Smooth muscle cell (in vitro differentiated cells): ENCODE measurements at regions not wholly inside any gene's neighbourhood (a gene's known extent, or its start where the extent isn't known, plus 50 kb on each side); places are given as distances from the start of the nearest gene placed in this dataset.

Experiments
- DNase-seq: peaks from one replicate; lab custom pipeline; 2025; ENCODE audit not compliant: unreplicated experiment; lab: John Stamatoyannopoulos, UW
- H2AFZ ChIP-seq: fragments of 200-600 bp; sonication (generic); 2 replicates; pipeline ENCODE4 v1.6.0; 2016; ENCODE audit warnings: antibody characterized with exemption, low read depth, mild to moderate bottlenecking
- H3F3A ChIP-seq: fragments of 200-600 bp; sonication (generic); 2 replicates; pipeline ENCODE4 v1.6.0; 2017; ENCODE audit warnings: antibody characterized with exemption, low read depth
- H3K27ac ChIP-seq: fragments of 200-600 bp; sonication (generic); 2 replicates; pipeline ENCODE4 v1.5.1; 2016; ENCODE audit warnings: low read depth, mild to moderate bottlenecking
- H3K27me3 ChIP-seq: fragments of 200-600 bp; sonication (generic); 2 replicates; pipeline ENCODE4 v1.6.1; 2016; ENCODE audit warnings: low read depth, mild to moderate bottlenecking
- H3K36me3 ChIP-seq: fragments of 200-600 bp; sonication (generic); 2 replicates; pipeline ENCODE4 v1.5.1; 2016; ENCODE audit warnings: low read depth
- H3K4me1 ChIP-seq: fragments of 200-600 bp; sonication (generic); 2 replicates; pipeline ENCODE4 v1.5.1; 2016; ENCODE audit warnings: low read depth
- H3K4me2 ChIP-seq: fragments of 200-600 bp; sonication (generic); 2 replicates; pipeline ENCODE4 v1.6.0; 2016; ENCODE audit warnings: mild to moderate bottlenecking
- H3K4me3 ChIP-seq: fragments of 200-600 bp; sonication (generic); 2 replicates; pipeline ENCODE4 v1.5.1; 2016; ENCODE audit warnings: mild to moderate bottlenecking
- H3K79me2 ChIP-seq: fragments of 200-600 bp; sonication (generic); 2 replicates; pipeline ENCODE4 v1.6.0; 2016; ENCODE audit warnings: low read depth, mild to moderate bottlenecking
- H3K9ac ChIP-seq: fragments of 200-600 bp; sonication (generic); 2 replicates; pipeline ENCODE4 v1.6.0; 2016; ENCODE audit warnings: low read depth
- H3K9me3 ChIP-seq: fragments of 200-600 bp; sonication (generic); replicated peaks from 2 replicates; pipeline ENCODE4 v1.5.1; 2016; ENCODE audit warnings: low read depth
- H4K20me1 ChIP-seq: fragments of 200-600 bp; sonication (generic); 2 replicates; pipeline ENCODE4 v1.6.0; 2016; ENCODE audit warnings: low read depth
- WGBS: methylation state at CpG from one replicate; pipeline ENCODE4 v1.1.7; 2016; ENCODE audit warnings: low lambda C conversion rate; 5-methylcytosine and 5-hydroxymethylcytosine counted together
- TF ChIP-seq, protein P1 (sequence below): fragments of 200-600 bp; sonication (generic); IDR thresholded peaks from 2 replicates; pipeline ENCODE4 v1.5.1; 2017; ENCODE audit warnings: borderline replicate concordance, mild to moderate bottlenecking, antibody characterized with exemption; ENCODE audit not compliant: insufficient read depth, poor library complexity, severe bottlenecking

DNA sequence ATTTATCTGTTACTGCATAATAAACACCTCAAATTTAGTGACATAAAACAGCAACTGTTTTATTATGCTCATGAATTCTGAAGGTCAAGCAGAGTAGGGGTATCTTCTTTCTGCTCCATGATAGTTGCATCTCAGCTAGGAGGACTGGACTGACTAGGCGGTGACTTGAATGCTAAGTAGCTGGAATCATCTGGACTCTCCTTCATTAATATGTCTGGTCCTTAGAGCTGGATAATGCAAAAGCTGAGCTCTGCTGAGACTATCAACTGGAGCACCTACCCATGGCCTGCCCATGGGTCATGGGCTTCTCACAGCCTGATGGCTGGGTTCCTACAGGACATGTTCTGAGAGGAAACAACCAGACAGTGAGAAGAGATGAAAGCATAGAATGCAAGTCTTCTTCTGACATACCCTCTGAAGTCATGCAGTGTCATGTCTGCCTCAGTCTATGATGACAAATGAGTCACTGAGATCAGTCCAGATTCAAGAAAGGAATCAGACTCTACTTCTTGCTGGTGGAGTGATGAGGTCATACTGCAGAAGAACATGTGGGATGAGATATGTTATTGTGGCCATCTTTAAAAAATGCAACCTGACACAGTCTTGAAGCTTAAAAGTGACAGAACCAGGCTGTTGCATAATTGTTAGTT, 174.2 kb upstream of the OSR1 start:
- H3F3A ChIP-seq, result no peaks in the 10 kb centered on the region
- no peak overlapping the region for H3K27ac ChIP-seq
- no peaks in the 10 kb centered on the region for H3K4me1 ChIP-seq
- no peaks in the 10 kb centered on the region for H3K79me2 ChIP-seq
- H3K4me3 ChIP-seq, result no peak overlapping the region
- WGBS, result 88% methylated on average over 1 of the region's 1 CpG
- no peak overlapping the region for H3K4me2 ChIP-seq
- no peak overlapping the region for H2AFZ ChIP-seq
- peaks cover 16% of the 10 kb centered on the region for H3K27me3 ChIP-seq
- H3K9ac ChIP-seq, result no peak overlapping the region
- DNase-seq, result no peak
- H3K9me3 ChIP-seq, result no peaks in the 10 kb centered on the region
- TF ChIP-seq, protein P1, sequence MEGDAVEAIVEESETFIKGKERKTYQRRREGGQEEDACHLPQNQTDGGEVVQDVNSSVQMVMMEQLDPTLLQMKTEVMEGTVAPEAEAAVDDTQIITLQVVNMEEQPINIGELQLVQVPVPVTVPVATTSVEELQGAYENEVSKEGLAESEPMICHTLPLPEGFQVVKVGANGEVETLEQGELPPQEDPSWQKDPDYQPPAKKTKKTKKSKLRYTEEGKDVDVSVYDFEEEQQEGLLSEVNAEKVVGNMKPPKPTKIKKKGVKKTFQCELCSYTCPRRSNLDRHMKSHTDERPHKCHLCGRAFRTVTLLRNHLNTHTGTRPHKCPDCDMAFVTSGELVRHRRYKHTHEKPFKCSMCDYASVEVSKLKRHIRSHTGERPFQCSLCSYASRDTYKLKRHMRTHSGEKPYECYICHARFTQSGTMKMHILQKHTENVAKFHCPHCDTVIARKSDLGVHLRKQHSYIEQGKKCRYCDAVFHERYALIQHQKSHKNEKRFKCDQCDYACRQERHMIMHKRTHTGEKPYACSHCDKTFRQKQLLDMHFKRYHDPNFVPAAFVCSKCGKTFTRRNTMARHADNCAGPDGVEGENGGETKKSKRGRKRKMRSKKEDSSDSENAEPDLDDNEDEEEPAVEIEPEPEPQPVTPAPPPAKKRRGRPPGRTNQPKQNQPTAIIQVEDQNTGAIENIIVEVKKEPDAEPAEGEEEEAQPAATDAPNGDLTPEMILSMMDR, result no peak
- no peaks in the 10 kb centered on the region for H4K20me1 ChIP-seq
- no peaks in the 10 kb centered on the region for H3K36me3 ChIP-seq

DNA sequence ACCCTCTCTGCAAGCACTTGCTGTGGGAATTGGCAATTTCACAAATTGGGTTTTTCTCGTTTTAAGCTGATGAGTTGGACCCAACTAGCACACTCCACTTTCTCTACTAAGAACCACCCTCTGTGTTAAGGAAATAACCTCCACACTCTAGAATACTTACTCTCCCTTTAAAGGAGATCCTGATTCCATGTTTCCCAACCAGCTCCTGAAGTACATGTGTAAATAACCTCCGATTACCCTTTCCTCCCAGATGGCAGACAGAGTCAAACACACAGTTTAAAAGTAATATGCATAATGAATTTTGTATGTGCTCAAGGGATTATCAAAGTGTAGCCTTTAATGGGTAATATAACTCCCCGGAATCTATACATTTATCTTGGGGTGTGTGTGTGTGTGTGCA, 171.3 kb upstream of the OSR1 start:
- H3K27me3 ChIP-seq, result peaks cover 16% of the 10 kb centered on the region
- no peak overlapping the region for H3K4me3 ChIP-seq
- H3K4me1 ChIP-seq, result no peaks in the 10 kb centered on the region
- WGBS, result 77% methylated on average over 3 of the region's 3 CpGs
- no peaks in the 10 kb centered on the region for H3K79me2 ChIP-seq
- H4K20me1 ChIP-seq, result no peaks in the 10 kb centered on the region
- no peak for DNase-seq
- no peak overlapping the region for H2AFZ ChIP-seq
- no peaks in the 10 kb centered on the region for H3F3A ChIP-seq
- no peak overlapping the region for H3K27ac ChIP-seq
- no peaks in the 10 kb centered on the region for H3K36me3 ChIP-seq
- H3K9ac ChIP-seq, result no peak overlapping the region
- TF ChIP-seq, protein P1, result no peak
- no peaks in the 10 kb centered on the region for H3K9me3 ChIP-seq
- no peak overlapping the region for H3K4me2 ChIP-seq

DNA sequence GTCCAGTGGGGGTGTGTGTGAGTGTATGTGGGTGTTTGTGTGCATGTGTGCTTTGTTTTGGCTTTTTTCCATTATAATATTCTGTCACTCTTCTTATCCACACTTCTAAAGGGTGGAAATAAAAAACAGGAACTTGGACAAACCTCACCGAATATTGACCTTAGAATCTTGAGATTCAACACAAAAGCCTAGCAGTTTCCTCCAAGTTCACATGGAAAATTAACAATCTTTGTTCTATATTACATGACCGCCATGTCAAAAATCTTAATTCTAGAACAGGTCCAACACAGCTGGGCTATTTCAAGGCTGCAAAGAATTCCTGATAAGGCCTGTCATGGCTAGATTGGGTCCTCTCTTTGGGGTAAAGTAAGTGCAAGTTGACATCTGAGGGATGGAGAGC, 169.3 kb upstream of the OSR1 start:
- no peak overlapping the region for H3K27ac ChIP-seq
- WGBS, result 90% methylated on average over 2 of the region's 2 CpGs
- H3K27me3 ChIP-seq, result peaks cover 32% of the 10 kb centered on the region
- H3F3A ChIP-seq, result no peaks in the 10 kb centered on the region
- TF ChIP-seq, protein P1, result no peak
- no peak overlapping the region for H3K4me3 ChIP-seq
- no peak overlapping the region for H2AFZ ChIP-seq
- H3K36me3 ChIP-seq, result no peaks in the 10 kb centered on the region
- H3K9me3 ChIP-seq, result no peaks in the 10 kb centered on the region
- no peak for DNase-seq
- no peaks in the 10 kb centered on the region for H3K4me1 ChIP-seq
- H3K79me2 ChIP-seq, result no peaks in the 10 kb centered on the region
- H3K4me2 ChIP-seq, result no peak overlapping the region
- H4K20me1 ChIP-seq, result no peaks in the 10 kb centered on the region
- no peak overlapping the region for H3K9ac ChIP-seq

DNA sequence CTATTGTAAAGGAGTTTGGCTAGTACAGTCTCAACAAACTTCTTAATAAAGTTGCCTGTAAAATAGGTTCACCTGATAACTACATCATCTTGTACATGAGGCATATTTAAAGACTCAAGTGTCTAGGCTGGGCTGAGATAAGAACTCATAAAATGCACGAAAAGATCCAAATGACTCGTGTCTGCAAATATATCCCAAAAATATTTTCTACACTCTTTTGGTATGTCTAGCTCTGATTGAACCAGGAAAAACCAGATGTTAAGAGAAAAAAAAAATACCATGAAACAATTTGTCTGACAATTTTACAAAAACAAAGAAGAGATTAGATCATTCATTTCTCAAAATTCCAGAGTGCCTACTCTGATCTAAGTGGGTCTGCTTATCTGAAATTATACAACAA, 166.9 kb upstream of the OSR1 start:
- H4K20me1 ChIP-seq, result no peaks in the 10 kb centered on the region
- H3K4me3 ChIP-seq, result no peak overlapping the region
- no peaks in the 10 kb centered on the region for H3K9me3 ChIP-seq
- no peak overlapping the region for H3K4me2 ChIP-seq
- H3K9ac ChIP-seq, result no peak overlapping the region
- no peak overlapping the region for H2AFZ ChIP-seq
- H3K27ac ChIP-seq, result no peak overlapping the region
- peaks cover 44% of the 10 kb centered on the region for H3K27me3 ChIP-seq
- 38% methylated on average over 2 of the region's 2 CpGs for WGBS
- no peak for DNase-seq
- H3K36me3 ChIP-seq, result no peaks in the 10 kb centered on the region
- H3F3A ChIP-seq, result no peaks in the 10 kb centered on the region
- TF ChIP-seq, protein P1, result no peak
- H3K79me2 ChIP-seq, result no peaks in the 10 kb centered on the region
- no peaks in the 10 kb centered on the region for H3K4me1 ChIP-seq
